ENCODE measurements at regions not wholly inside any gene's neighbourhood (a gene's known extent, or its start where the extent isn't known, plus 50 kb on each side); places are given as distances from the start of the nearest gene placed in this dataset.
"Not testable (repeated sequence)": the region's sequence is repeated elsewhere in the genome, so short reads cannot be mapped to it uniquely, and the experiment has no call there.

DNA sequence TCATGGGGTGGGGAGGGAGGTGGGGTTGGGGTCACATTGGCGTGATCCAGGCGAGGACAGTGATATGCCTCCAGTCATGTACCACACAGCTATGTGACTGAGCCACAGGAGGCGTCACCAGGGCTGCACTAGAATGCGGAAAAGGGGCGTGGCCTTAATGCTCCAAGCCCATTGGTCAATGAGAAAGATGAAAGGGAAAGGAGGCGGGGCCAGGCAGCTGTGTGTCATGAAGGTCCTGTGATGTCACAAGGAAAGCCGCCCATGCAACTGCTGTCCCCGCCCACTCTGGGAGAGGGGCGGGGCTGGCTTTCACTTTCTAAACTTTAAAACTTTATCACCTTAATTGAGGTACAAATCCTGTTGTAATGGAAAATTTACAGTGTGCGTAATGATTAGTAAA is 89.4 kb upstream of the ADCY2 start:
- not testable (repeated sequence) for DNase-seq (ENCODE audit: low spot score)

DNA sequence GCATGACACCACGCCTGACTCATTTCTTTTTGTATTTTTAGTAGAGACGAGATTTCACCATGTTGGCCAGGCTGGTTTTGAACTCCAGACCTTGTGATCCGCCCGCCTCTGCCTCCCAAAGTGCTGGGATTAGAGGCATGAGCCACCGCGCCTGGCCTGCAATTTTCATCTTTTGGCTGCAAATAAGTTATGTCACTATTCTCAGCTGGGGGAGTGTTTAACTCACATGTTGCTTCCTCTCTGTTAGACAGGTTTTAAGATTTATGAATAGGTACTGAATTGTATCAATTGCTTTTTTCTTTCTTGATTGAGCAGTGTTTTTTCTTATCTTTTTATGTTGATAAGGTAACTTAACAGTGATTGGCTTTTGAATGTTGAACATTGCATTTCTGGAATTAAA is 88.2 kb upstream of the ADCY2 start:
- DNase-seq (ENCODE audit: low spot score) = not testable (repeated sequence)

DNA sequence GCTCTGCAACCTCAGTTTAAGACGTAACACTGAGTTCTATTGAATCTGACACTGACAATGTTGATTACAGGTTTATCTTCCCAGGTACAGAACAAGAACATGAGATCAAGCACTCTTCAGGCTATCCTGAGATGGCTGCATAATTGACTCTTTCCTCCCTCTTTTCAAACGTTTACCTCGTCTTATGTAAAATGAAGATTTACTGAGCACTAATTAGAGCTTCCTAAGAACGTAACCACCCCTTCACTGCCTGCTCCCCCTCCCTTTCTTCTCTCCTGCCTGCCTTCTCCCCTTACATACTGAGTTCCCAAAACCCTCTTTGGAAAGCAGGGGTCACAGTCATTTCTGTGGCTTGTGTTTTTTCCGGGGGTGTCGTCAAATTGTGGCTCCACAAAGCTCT is 86.2 kb upstream of the ADCY2 start:
- not testable (repeated sequence) for DNase-seq (ENCODE audit: low spot score)

DNA sequence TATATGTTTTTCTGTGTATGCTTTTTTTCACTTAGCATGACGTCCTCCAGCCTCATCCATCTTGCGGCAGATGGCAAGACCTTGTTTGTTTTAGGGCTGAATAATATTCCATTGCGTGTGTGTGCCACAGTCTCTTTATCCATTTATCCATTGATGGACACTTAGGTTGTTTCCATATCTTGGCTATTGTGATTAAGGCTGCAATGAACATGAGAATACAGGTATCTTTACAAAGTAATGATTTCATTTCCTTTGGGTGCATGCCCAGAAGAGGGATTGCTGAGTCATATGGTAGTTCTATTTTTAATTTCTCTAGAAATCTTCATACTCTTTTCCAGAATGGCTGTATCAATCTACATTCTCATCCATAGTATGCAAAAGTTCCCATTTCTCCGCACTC is 85.3 kb upstream of the ADCY2 start:
- DNase-seq (ENCODE audit: low spot score) = not testable (repeated sequence)

DNA sequence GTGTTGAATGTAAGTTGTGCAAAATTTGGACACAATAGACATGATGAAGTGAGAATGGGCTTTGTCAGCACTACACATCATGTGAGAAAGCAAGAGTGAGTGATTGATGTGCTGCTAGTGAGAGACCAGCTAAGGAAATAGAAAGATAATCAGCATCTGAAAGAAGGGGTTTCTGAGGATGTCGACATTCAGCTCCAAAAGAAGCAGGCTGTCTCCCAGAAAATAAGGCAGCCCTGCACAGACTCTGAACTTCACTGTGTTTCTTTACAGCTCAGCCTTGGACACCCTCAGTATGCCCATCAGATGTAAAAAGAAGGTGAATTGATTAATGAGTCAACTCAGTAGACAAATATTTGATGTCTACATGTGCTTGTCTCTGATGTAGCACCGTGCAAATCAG is 80.8 kb upstream of the ADCY2 start:
- DNase-seq (ENCODE audit: low spot score) = no peak

DNA sequence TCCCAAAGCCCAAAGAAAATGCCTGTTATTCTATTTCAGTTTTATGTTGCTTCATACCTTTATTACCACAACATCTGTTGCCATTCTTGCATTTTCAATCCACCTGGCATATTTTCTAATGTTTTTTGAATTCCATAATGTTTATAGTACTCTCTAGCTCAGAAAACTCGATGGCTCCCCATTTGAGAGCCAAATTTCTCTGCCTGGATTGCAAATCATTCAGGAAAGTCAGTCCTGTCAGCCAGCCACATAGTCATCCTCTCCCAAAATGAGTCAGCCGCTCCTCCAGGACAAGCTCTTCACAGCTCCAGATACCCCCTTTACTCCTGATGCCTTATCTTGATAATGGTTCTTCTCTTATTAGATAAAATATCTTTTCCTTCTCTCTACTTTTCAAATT is 78.2 kb upstream of the ADCY2 start:
- no peak for DNase-seq (ENCODE audit: low spot score)

DNA sequence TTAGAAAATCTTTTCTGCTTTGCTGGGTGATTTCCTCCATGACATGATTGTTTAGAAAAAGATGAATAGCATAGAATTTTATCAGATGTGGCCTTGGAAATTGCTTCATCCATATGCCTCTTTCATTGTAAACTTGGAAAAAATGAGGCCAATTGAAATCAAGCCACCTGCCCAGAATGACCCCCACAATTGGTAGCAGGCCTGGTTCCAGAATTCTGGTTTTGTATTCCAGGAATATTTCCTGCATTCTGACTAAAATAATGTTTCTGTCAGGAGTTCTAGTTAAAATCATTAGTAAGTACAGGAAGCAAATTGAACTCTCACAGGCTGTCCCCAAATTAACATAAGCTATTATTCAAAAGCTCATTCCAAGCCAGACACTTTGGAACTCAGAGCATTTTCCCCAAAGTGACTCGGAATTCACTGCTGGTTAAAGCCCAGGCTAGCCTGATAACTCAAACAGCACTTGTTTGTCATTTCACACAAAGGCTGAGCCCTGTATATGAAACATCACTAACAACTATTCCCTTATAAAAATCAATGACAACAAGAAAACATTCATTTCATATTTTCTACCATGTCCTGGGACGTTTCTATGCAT is 75.1 kb upstream of the ADCY2 start:
- DNase-seq (ENCODE audit: low spot score) = no peak

DNA sequence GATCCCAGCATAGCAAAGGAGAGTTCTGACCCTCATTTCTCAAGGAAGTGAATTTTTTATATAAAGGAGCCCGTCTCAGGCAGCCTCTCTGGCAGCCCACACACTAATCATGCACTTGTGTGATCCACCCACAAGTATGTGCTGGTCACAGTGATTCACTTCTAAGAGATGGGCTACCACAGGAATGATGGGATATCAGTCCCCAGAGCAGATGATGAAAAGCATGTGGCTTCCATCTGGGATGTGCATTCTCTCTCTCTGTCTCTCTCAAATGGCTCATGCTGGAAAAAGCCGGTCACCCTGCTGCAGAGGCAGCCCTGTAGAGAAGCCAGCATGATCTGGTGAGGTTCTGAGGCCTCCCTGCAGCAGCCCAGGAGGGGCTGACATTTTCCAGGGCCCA is 74.2 kb upstream of the ADCY2 start:
- peak; percentile 47 for DNase-seq (ENCODE audit: low spot score)

DNA sequence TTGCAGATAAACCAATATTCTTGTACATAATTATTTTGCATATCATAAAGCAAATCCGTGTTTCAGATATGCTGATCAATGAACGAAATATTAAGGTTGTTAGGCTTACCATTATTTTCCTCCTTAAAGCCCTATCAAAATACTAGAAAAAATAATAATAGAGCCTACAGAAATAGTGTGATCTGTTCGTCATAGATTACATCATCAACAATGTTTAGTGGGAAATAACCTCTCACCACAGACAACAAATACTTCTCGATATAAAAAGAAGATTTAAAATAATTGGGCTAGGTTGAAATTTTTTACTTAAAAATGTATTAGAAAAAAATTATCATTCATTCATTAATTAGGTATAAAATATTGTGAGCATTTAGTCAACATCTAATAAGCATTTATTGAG is 71.0 kb upstream of the ADCY2 start:
- DNase-seq (ENCODE audit: low spot score) = no peak

DNA sequence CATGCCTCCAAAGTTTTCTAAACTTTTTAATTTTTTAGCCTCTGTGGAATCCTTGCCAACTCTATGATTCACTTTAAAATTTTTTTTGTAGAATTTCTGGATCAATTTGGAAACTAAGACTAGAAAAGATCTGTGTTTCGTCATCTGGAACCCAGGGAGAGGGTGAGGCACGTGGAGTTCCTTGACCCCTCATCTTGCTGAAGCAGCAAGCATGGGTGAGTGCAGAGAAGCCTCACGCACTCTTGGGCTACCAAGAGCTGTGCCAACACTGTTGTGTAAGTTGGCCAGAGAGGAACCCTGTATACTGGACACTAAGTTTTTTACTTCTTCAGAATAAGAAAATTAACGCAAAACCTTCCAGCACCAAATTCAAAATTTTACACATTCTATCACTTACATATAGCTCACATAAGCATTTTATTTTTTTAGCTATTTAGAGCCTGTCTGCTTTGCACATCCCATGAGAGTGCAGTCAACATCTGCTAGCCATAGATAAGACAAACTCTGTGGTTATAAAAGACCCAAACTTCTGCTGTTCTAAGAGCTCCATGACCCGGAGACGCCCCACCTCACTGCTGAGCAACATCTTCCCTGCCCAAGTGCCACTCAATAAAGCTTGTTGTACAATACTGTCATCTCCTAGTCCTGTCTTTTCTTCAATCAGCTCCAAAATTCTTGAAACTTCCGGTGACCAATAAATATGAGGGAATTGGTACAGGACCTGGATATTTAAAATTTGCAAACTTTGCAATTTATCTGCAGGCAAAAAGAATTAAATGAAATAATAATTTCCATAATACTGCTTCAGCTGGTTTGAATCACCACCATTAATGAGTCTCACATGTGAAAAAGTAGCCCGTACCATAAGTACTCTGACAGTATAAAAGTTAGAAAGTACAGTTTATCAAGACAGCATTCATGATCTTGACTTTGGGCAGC is 69.7 kb upstream of the ADCY2 start:
- DNase-seq (ENCODE audit: low spot score) = no peak

DNA sequence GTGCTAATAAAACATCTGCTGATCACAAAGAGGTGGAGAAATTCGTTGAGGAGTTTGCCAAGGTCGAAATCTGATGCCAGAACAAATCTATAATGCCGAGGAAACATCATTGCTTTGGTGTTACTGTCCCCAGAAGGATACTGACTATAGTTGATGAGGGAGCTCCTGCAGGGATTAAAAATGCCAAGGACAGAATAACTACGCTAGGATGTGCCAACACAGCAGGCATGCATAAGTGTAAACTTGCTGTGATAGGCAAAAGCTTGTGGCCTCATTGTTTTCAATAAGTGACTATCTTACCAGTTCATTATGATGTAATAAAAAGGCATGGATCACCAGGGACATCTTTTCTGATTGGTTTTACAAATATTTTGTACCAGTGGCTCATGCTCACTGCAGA is 66.8 kb upstream of the ADCY2 start:
- DNase-seq (ENCODE audit: low spot score) = no peak

DNA sequence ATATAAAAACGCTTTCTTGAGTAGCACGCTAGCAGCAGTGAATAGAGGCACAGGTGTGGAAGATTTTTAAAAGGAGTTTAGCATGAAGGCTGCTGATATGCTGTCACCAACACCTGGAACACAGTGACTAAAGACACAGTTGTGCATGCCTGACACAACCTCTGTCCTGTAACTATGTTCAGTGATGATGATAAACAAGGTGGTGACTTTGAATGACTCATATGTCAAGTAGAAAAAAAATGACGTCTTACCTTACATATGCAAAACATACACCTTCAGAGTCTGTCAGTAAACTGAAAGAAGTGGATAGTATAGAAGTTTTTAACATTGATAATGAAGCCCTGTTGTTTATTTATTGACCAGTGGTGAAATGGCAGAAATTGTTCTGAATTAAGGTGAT is 66.2 kb upstream of the ADCY2 start:
- DNase-seq (ENCODE audit: low spot score) = no peak

DNA sequence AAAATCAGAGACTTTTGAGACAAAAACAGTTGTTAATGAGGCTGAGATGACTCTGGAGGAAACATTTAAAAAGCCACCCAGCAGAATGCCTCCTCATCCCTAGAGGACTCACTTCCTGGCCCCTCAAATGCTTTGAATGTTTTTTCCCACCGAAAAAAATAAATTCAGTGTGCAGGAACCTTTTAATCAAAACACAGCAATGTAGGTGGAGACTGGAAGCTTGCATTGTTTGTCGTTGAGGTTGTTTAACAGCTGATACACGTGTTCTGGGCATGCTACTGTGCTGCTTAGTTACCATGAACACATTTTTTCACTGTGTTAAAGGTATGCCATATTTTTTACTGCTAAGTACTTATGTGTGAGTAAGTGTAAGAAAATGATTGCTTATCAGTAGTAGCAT is 65.7 kb upstream of the ADCY2 start:
- DNase-seq (ENCODE audit: low spot score) = no peak

DNA sequence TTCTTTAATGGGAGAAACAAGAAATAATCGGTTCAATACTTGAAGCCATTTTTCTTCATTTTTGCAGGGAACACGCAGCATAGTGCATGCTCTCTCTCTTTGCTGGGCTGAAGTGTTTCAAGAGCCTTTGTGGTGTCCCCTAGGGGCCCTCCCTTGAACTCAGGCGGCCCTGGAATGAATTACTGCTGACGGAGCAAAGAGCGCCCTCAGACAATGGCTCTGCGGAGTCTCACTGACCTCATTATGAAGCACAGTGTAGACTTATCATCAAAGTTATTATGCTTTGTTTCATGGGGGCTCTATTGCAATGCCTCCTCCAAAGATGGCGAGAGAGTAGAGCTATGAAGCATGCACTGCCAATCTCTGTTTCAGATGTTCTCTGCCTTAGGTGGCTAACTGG is 64.8 kb upstream of the ADCY2 start:
- no peak for DNase-seq (ENCODE audit: low spot score)

Data from LoVo (cell line).